Uterus (tissue), 3 donors: ENCODE measurements at regions not wholly inside any gene's neighbourhood (a gene's known extent, or its start where the extent isn't known, plus 50 kb on each side); places are given as distances from the start of the nearest gene placed in this dataset.

Experiments
- DNase-seq, 2 donors: peaks; one replicate each; pipeline ENCODE4 v3.0.0-alpha.2; 2019 to 2020
- H3K27ac ChIP-seq, 2 donors: fragments of 200-600 bp; sonication (generic); 1 replicate in 1 of 2; 2 replicates in 1 of 2; pipeline ENCODE4 v1.5.1; 2016 to 2018
- H3K27me3 ChIP-seq, 2 donors: fragments of 200-600 bp; sonication (generic); one replicate each; pipeline ENCODE4 v1.5.1; 2018 to 2019; ENCODE audit warnings: control low read depth in 1 of 2
- H3K36me3 ChIP-seq, 2 donors: fragments of 200-600 bp; sonication (generic); one replicate each; pipeline ENCODE4 v1.5.1; 2019; ENCODE audit warnings: control low read depth in 1 of 2
- H3K4me1 ChIP-seq, 2 donors: fragments of 200-600 bp; sonication (generic); one replicate each; pipeline ENCODE4 v1.5.1; 2018 to 2019; ENCODE audit warnings: control low read depth in 1 of 2
- H3K4me3 ChIP-seq, 2 donors: fragments of 200-600 bp; sonication (generic); 1 replicate in 1 of 2; 2 replicates in 1 of 2; pipeline ENCODE4 v1.5.1; 2018 to 2019; ENCODE audit warnings: mild to moderate bottlenecking in 1 of 2
- H3K9me3 ChIP-seq, 2 donors: fragments of 200-600 bp; sonication (generic); one replicate each; pipeline ENCODE4 v1.5.1; 2019; ENCODE audit warnings: control low read depth in 1 of 2
- CTCF ChIP-seq, 4 experiments: fragments of 200-600 bp in 2 of 4; fragments of 450-650 bp in 2 of 4; sonication (generic) in 2 of 4; IDR thresholded peaks; one replicate each; pipeline ENCODE4 v1.5.1; 2016 to 2019; ENCODE audit warnings: antibody characterized with exemption in 4 of 4, mild to moderate bottlenecking in 2 of 4, moderate library complexity in 1 of 4
- POLR2A ChIP-seq, 2 donors: fragments of 450-650 bp; IDR thresholded peaks; one replicate each; pipeline ENCODE4 v1.6.1; 2016; ENCODE audit warnings: antibody characterized with exemption in 2 of 2, mild to moderate bottlenecking in 1 of 2, moderate library complexity in 1 of 2
- intact Hi-C: fragments of 100-400 bp; cut with DNase I; formaldehyde crosslinking; loops from one replicate; pipeline ENCODE4 v1.15.1; 2023; ENCODE audit warnings: low total_unique reads
- donor health status: DM: yes; HTN: yes; CAD: no.

- H3K4me1 ChIP-seq, result no peaks in the 10 kb centered on the region
- no peak overlapping the region for H3K27ac ChIP-seq
- H3K4me3 ChIP-seq, result no peak overlapping the region
- TF ChIP-seq POLR2A (IDR thresholded peaks at IDR 0.05) (no peak), CTCF (IDR thresholded peaks at IDR 0.05) (no peak)
- H3K27me3 ChIP-seq, result no peaks in the 10 kb centered on the region
- H3K36me3 ChIP-seq, result no peaks in the 10 kb centered on the region
- no peak for DNase-seq
- no peaks in the 10 kb centered on the region for H3K9me3 ChIP-seq
- intact Hi-C loops, result no loop called here
Observed at GRCh38 chr18:11251229-11251890, 102.0 kb upstream of the PIEZO2 start.

GRCh38 chr18:11249391-11249790 is 100.0 kb upstream of the PIEZO2 start:
- no peak overlapping the region for H3K27ac ChIP-seq
- H3K9me3 ChIP-seq, result no peaks in the 10 kb centered on the region
- no peaks in the 10 kb centered on the region for H3K36me3 ChIP-seq
- no peak for TF ChIP-seq CTCF (IDR thresholded peaks at IDR 0.05)
- TF ChIP-seq POLR2A (IDR thresholded peaks at IDR 0.05), result no peak
- H3K4me3 ChIP-seq, result no peak overlapping the region
- no peak for DNase-seq
- no peaks in the 10 kb centered on the region for H3K4me1 ChIP-seq
- intact Hi-C loops, result no loop called here
- no peaks in the 10 kb centered on the region for H3K27me3 ChIP-seq

GRCh38 chr18:11247381-11247970 is 98.1 kb upstream of the PIEZO2 start:
- Histone ChIP-seq H3K4me1 (no peaks in the 10 kb centered on the region), H3K9me3 (no peaks in the 10 kb centered on the region), H3K36me3 (no peaks in the 10 kb centered on the region), H3K27ac (no peak overlapping the region), H3K4me3 (no peak overlapping the region), H3K27me3 (no peaks in the 10 kb centered on the region)
- TF ChIP-seq CTCF (IDR thresholded peaks at IDR 0.05) (no peak), POLR2A (IDR thresholded peaks at IDR 0.05) (no peak)
- DNase-seq, result no peak
- intact Hi-C loops, result no loop called here

GRCh38 chr18:11246495-11247300 is 97.3 kb upstream of the PIEZO2 start:
- Histone ChIP-seq H3K4me1 (no peaks in the 10 kb centered on the region), H3K9me3 (no peaks in the 10 kb centered on the region), H3K4me3 (no peak overlapping the region), H3K27me3 (no peaks in the 10 kb centered on the region), H3K36me3 (no peaks in the 10 kb centered on the region), H3K27ac (no peak overlapping the region)
- DNase-seq, result no peak
- TF ChIP-seq CTCF (IDR thresholded peaks at IDR 0.05), result no peak
- no peak for TF ChIP-seq POLR2A (IDR thresholded peaks at IDR 0.05)
- intact Hi-C loops, result no loop called here

- intact Hi-C loops, result no loop called here
- no peaks in the 10 kb centered on the region for H3K4me1 ChIP-seq
- no peaks in the 10 kb centered on the region for H3K27me3 ChIP-seq
- H3K9me3 ChIP-seq, result no peaks in the 10 kb centered on the region
- H3K36me3 ChIP-seq, result no peaks in the 10 kb centered on the region
- TF ChIP-seq POLR2A (IDR thresholded peaks at IDR 0.05), result no peak
- TF ChIP-seq CTCF (IDR thresholded peaks at IDR 0.05), result no peak
- no peak overlapping the region for H3K4me3 ChIP-seq
- no peak for DNase-seq
- no peak overlapping the region for H3K27ac ChIP-seq
Observed at GRCh38 chr18:11245879-11246278, 96.5 kb upstream of the PIEZO2 start.
